Panc1 (cell line): ENCODE measurements at regions not wholly inside any gene's neighbourhood (a gene's known extent, or its start where the extent isn't known, plus 50 kb on each side); places are given as distances from the start of the nearest gene placed in this dataset.

ENCODE experiments used
- ATAC-seq: fragments of 200-7000 bp; cut with Tn5 transposase; 2 replicates; pipeline ENCODE4 v1.9.1; 2020; ENCODE audit warnings: mild to moderate bottlenecking, moderate library complexity
- BruUV-seq: library from RNA; stranded (reverse); fragments of 400-500 nt; replicated peaks from 2 replicates; lab custom pipeline; 2021; lab: Mats Ljungman, UMichigan
- CTCF ChIA-PET: fragments of 300-600 bp; sonication (Branson Sonifier 250); formaldehyde crosslinking; loops from one replicate; lab custom pipeline; 2022; ENCODE audit warnings: antibody characterized with exemption; lab: Charles Lee
- POLR2A ChIA-PET: fragments of 300-600 bp; sonication (Branson Sonifier 250); formaldehyde crosslinking; loops from one replicate; lab custom pipeline; 2022; ENCODE audit warnings: antibody characterized with exemption; lab: Charles Lee
- DNase-seq: peaks from one replicate; pipeline ENCODE4 v3.0.0-alpha.2; 2010; ENCODE audit warnings: low read depth, low spot score
- H3K27ac ChIP-seq: 2 replicates; pipeline ENCODE4 v1.5.1; 2011; ENCODE audit warnings: mild to moderate bottlenecking, low read length, inconsistent platforms
- H3K27me3 ChIP-seq: fragments of 200-500 bp; sonication (Bioruptor generic); 2 replicates; pipeline ENCODE4 v1.6.0; 2014; ENCODE audit warnings: low read length, inconsistent platforms; ENCODE audit not compliant: control insufficient read depth, insufficient read depth
- H3K36me3 ChIP-seq: fragments of 200-500 bp; sonication (Bioruptor generic); 2 replicates; pipeline ENCODE4 v1.5.1; 2014; ENCODE audit warnings: inconsistent platforms, mild to moderate bottlenecking, low read length, moderate library complexity; ENCODE audit not compliant: control insufficient read depth, insufficient read depth
- H3K4me1 ChIP-seq: 2 replicates; pipeline ENCODE4 v1.5.1; 2011; ENCODE audit warnings: inconsistent platforms, mild to moderate bottlenecking, low read length, moderate library complexity; ENCODE audit not compliant: control insufficient read depth, insufficient read depth
- H3K4me3 ChIP-seq, 2 experiments: 2 replicates each; pipeline ENCODE4 v1.5.1; 2011 to 2012; ENCODE audit warnings: low read depth in 2 of 2, low read length in 2 of 2, mild to moderate bottlenecking in 2 of 2, inconsistent platforms in 1 of 2, moderate library complexity in 1 of 2
- H3K9me3 ChIP-seq: fragments of 200-500 bp; sonication (Bioruptor generic); 2 replicates; pipeline ENCODE4 v1.5.1; 2014; ENCODE audit warnings: low read depth, mild to moderate bottlenecking, inconsistent platforms, low read length, moderate library complexity; ENCODE audit not compliant: control insufficient read depth, insufficient read depth
- POLR2AphosphoS5 ChIP-seq: IDR thresholded peaks from 2 replicates; pipeline ENCODE4 v1.6.1; 2012; ENCODE audit warnings: mild to moderate bottlenecking, low read depth, low read length, moderate library complexity
- SIN3A ChIP-seq: IDR thresholded peaks from 2 replicates; pipeline ENCODE4 v1.6.1; 2012; ENCODE audit warnings: low read depth, mild to moderate bottlenecking, low read length, moderate library complexity, borderline replicate concordance; ENCODE audit not compliant: insufficient read depth
- TCF7L2 ChIP-seq: IDR thresholded peaks from 2 replicates; pipeline ENCODE4 v1.6.1; 2011; ENCODE audit warnings: mild to moderate bottlenecking, low read depth, low read length, inconsistent platforms
- in situ Hi-C: cut with HindIII; loops from 2 replicates; pipeline ENCODE4 v1.10.0; 2016; ENCODE audit warnings: low sequenced_read_pairs, low pct_unique_long_range_greater_than_20kb
- intact Hi-C: fragments of 100-400 bp; cut with micrococcal nuclease; formaldehyde crosslinking; loops from one replicate; pipeline ENCODE4 v1.10.0; 2022; ENCODE audit not compliant: unreplicated experiment
- TF ChIP-seq, protein P1 (sequence below), 2 experiments: IDR thresholded peaks; 2 replicates each; pipeline ENCODE4 v1.6.1; 2011 to 2012; ENCODE audit warnings: low read depth in 2 of 2, control low read depth in 1 of 2, low read length in 1 of 2, mild to moderate bottlenecking in 1 of 2, moderate library complexity in 1 of 2; ENCODE audit not compliant: insufficient read depth in 1 of 2
- TF ChIP-seq, protein P2 (sequence below): fragments of 450-650 bp; IDR thresholded peaks from 2 replicates; pipeline ENCODE4 v1.5.1; 2017; ENCODE audit warnings: mild to moderate bottlenecking

DNA sequence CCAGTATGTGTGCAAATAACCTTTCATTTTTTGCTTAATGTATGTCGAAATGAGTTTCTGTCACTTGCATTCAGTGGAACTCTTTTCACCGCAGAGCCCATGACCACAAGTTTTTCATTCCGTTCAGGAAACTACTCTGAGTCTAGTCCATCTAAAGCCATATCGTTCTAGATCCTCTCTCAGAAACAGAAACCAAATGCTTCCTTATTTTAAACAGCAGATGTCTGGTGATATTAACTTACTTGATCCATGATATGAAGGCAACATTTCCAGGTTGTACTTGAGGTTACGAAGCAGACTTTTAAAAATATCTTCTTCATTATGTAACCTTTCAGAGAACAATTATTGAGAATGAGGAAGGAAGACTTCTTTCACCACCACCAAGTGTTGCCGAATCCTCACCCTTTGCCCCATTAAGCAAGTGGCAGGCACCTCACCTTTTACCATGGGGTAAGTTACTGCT is 72.4 kb upstream of the GNAQ start:
- TF ChIP-seq SIN3A: no peak
- TF ChIP-seq POLR2AphosphoS5: no peak
- TF ChIP-seq, protein P1, sequence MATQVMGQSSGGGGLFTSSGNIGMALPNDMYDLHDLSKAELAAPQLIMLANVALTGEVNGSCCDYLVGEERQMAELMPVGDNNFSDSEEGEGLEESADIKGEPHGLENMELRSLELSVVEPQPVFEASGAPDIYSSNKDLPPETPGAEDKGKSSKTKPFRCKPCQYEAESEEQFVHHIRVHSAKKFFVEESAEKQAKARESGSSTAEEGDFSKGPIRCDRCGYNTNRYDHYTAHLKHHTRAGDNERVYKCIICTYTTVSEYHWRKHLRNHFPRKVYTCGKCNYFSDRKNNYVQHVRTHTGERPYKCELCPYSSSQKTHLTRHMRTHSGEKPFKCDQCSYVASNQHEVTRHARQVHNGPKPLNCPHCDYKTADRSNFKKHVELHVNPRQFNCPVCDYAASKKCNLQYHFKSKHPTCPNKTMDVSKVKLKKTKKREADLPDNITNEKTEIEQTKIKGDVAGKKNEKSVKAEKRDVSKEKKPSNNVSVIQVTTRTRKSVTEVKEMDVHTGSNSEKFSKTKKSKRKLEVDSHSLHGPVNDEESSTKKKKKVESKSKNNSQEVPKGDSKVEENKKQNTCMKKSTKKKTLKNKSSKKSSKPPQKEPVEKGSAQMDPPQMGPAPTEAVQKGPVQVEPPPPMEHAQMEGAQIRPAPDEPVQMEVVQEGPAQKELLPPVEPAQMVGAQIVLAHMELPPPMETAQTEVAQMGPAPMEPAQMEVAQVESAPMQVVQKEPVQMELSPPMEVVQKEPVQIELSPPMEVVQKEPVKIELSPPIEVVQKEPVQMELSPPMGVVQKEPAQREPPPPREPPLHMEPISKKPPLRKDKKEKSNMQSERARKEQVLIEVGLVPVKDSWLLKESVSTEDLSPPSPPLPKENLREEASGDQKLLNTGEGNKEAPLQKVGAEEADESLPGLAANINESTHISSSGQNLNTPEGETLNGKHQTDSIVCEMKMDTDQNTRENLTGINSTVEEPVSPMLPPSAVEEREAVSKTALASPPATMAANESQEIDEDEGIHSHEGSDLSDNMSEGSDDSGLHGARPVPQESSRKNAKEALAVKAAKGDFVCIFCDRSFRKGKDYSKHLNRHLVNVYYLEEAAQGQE (IDR thresholded peaks at IDR 0.05; ENCODE audit: insufficient read depth in 1 of 2, low read depth in 2 of 2, low read length in 1 of 2): no peak
- TF ChIP-seq, protein P2, sequence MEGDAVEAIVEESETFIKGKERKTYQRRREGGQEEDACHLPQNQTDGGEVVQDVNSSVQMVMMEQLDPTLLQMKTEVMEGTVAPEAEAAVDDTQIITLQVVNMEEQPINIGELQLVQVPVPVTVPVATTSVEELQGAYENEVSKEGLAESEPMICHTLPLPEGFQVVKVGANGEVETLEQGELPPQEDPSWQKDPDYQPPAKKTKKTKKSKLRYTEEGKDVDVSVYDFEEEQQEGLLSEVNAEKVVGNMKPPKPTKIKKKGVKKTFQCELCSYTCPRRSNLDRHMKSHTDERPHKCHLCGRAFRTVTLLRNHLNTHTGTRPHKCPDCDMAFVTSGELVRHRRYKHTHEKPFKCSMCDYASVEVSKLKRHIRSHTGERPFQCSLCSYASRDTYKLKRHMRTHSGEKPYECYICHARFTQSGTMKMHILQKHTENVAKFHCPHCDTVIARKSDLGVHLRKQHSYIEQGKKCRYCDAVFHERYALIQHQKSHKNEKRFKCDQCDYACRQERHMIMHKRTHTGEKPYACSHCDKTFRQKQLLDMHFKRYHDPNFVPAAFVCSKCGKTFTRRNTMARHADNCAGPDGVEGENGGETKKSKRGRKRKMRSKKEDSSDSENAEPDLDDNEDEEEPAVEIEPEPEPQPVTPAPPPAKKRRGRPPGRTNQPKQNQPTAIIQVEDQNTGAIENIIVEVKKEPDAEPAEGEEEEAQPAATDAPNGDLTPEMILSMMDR: no peak
- TF ChIP-seq TCF7L2: no peak
- Histone ChIP-seq H3K4me1 (no peaks in the 10 kb centered on the region), H3K27ac (no peak overlapping the region), H3K27me3 (no peaks in the 10 kb centered on the region; the same call in 1 of the 2 replicates), H3K9me3 (no peaks in the 10 kb centered on the region), H3K36me3 (no peaks in the 10 kb centered on the region), H3K4me3 (no peak overlapping the region)
- in situ Hi-C loops (no loop called here), intact Hi-C loops (no loop called here)
- DNase-seq: no peak
- BruUV-seq: no TSS peak
- ChIA-PET CTCF (no interaction called here), POLR2A (no interaction called here)
- no peak for ATAC-seq

DNA sequence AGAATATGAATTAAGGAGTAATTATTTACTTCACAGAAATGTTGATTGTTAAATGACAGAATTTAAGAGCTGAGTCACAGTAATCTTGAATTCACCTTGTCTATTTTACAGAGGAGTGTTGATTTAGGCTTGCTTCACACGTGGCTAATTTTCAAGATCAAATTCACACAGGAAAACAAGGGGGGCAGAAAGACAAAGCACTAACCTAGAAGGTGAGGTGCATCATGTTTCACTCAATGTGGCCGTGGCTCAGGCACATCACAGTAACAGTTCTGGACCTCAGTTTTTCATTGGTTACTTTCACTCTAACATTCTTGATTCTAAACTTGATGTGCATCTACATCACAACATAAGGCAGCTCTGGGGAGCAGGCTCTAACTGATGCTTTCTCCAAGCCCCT is 69.6 kb upstream of the GNAQ start:
- H3K4me1 ChIP-seq: no peaks in the 10 kb centered on the region
- DNase-seq: no peak
- intact Hi-C loops (no loop called here), in situ Hi-C loops (no loop called here)
- H3K27ac ChIP-seq: no peak overlapping the region
- ChIA-PET POLR2A (interaction anchor here (0.6 kb wide), 1 partner anchor 611 kb away, joined by 10 read pairs; no protein-coding TSS in a partner anchor), CTCF (no interaction called here)
- no peak for ATAC-seq
- no TSS peak for BruUV-seq
- H3K27me3 ChIP-seq: peaks cover 3% of the 10 kb centered on the region
- no peak overlapping the region for H3K4me3 ChIP-seq
- H3K36me3 ChIP-seq: no peaks in the 10 kb centered on the region
- TF ChIP-seq, protein P2: no peak
- TF ChIP-seq TCF7L2 (no peak), SIN3A (no peak), POLR2AphosphoS5 (no peak)
- TF ChIP-seq, protein P1 (IDR thresholded peaks at IDR 0.05; ENCODE audit: insufficient read depth in 1 of 2, low read depth in 2 of 2, low read length in 1 of 2): no peak
- no peaks in the 10 kb centered on the region for H3K9me3 ChIP-seq
